GM21737 (cell line): ENCODE measurements at regions not wholly inside any gene's neighbourhood (a gene's known extent, or its start where the extent isn't known, plus 50 kb on each side); places are given as distances from the start of the nearest gene placed in this dataset.
"Not testable (repeated sequence)": the region's sequence is repeated elsewhere in the genome, so short reads cannot be mapped to it uniquely, and the experiment has no call there.

Experiments
- ATAC-seq: cut with Tn5 transposase; IDR thresholded peaks from one replicate; pipeline ENCODE4 v1.9.1; 2021; ENCODE audit warnings: mild to moderate bottlenecking, moderate library complexity; ENCODE audit not compliant: unreplicated experiment

- no peak for ATAC-seq
These were observed 517.8 kb downstream of the SLITRK5 start for GRCh38 chr13:88188986-88189385.

DNA sequence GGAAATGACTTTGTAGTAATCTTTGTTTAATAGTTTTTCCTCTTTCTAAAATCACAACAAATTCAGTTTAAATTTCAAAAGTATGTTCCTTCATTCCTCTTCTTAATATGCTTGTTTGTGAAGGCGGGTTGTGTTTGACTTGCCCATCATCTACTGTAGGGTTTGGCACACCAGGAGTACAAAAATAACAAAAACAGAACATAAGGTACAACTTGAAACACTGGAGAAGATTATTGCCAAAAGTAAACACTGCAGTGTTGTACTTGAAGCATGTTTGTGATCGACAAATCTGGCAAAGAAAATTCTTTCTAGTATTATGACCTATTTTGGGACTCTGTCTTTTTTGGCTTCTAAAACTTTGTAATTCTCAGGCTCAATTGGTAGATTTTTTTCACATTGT is 518.6 kb downstream of the SLITRK5 start:
- no peak for ATAC-seq

DNA sequence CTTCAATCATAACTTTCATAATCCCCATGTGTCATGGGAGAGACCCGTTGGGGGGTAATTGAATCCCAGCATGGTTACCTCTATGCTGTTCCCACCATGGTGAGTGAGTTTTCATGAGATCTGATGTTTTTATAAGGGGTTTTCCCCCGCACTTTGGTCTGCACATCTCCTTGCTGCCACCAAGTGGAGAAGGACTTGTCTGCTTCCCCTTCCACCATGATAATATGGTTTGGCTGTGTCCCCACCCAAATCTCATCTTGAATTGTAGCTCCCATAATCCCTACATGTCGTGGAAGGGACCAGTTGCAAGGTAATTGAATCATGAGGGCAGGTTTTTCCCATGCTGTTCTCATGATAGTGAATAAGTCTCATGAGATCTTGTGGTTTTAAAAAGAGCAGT is 524.9 kb downstream of the SLITRK5 start:
- no peak for ATAC-seq

GRCh38 chr13:88217372-88217771 is 546.2 kb downstream of the SLITRK5 start:
- ATAC-seq: no peak

GRCh38 chr13:88217883-88218282 is 546.7 kb downstream of the SLITRK5 start:
- no peak for ATAC-seq

DNA sequence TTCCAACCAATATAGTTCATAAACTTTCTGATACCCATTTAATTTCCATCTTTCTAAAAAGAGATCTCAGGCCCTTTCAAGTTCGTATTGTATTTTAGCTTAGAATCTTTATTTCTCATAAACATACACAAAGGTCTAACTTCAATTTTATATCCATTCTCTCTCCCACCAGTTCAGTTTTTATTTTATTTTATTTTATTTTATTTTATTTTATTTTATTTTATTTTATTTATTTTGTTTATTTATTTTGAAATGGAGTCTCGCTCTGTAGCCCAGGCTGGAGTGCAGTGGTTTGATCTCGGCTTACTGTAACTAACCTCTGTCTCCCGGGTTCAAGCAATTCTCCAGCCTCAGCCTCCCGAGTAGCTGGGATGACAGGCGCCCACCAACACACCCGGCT is 552.8 kb downstream of the SLITRK5 start:
- ATAC-seq: no peak

DNA sequence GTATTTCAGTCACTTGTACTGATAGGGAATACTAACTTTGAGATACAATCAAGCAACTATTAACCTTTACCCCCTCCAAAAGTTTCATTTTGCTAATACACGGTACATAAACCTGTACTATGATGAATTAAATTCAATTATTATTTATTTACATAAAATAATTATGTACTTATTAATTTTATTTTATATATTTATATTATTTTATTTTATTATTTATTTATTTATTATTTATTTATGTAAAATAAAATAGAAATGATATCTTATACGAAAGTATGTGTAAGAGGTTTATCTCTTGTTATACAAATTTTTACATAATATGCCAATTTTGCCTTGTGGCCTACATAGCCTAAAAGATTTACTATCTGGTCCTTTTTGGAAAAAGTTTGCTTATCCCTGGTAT is 564.3 kb downstream of the SLITRK5 start:
- ATAC-seq: no peak

GRCh38 chr13:88246239-88246638 is 575.1 kb downstream of the SLITRK5 start:
- ATAC-seq: no peak

GRCh38 chr13:88248393-88248792 is 577.2 kb downstream of the SLITRK5 start:
- ATAC-seq: no peak

DNA sequence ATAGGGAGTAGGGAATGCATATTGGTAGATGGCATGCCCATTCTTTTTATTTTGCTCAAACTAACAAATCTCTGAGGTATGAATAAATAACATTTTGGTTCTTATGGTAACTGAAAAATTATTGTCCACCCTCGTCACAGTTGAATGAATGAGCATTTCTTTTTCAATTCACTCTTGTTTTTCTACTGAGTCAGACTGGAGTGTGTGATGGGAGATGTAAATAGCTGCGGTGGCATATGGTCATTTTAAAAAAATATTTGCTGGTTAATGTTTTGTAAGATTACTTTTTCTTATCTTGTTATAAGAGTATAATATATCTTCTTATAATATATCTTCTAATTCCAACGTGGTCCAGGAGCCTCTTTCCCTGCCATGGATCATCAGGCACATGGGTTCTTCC is 586.5 kb downstream of the SLITRK5 start:
- no peak for ATAC-seq

DNA sequence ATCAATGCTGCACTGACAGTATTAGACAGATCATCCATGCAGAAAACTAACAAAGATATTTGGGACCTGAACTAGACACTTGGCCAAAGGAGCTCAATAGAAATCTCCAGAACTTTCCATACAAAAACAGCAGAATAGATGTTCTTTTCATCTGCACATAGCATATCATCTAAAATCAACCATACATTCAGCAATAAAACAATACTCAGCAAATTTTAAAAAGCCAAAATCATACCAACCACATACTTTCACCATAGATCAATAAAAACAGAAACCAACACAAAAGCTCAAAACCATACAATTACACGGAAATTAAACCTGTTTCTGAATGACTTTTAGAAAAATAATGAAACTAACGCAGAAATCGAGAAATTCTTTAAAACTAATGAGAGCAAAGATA is 592.6 kb downstream of the SLITRK5 start:
- no peak for ATAC-seq

GRCh38 chr13:88281841-88282240 is 610.7 kb downstream of the SLITRK5 start:
- ATAC-seq: no peak

DNA sequence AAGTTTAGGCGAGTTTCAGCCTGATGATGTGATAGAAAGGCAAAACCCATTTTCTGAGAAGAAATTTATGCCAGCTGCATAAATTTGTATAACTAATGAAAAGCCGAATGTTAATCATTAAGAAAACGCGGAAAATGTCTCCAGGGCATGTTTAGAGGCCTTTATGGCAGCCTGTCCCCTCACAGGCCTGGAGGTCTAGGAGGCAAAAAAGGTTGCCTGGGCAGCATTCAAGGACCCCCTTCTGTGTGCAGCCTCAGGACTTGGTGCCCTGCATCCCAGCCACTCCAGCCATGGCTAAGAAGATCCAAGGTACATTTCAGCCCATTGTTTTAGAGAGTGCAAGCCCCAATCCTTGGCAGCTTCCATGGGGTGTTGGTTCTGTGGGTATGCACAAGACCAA is 614.2 kb downstream of the SLITRK5 start:
- ATAC-seq: no peak

DNA sequence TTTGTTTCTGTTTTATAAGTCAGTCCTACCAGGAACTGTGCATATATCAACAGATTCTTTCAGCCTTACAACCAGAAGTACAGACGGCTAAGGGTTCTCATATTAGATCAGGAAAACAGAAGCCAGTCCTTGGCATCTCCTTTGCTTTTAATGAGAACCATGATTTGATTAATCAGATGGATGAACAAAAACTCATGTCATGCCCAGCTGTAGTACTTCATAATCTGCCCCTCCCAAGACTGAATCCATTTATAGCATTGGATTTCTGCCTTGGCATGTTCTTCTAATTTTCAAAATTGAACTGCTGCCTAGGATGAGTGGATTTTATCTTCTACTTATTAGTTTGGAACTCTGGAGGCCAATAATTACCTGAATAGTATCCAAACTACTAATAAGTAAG is 617.2 kb downstream of the SLITRK5 start:
- ATAC-seq: no peak

- ATAC-seq: not testable (repeated sequence)
These were observed 620.6 kb downstream of the SLITRK5 start for GRCh38 chr13:88291731-88292130.

GRCh38 chr13:88294368-88294767 is 623.2 kb downstream of the SLITRK5 start:
- no peak for ATAC-seq

DNA sequence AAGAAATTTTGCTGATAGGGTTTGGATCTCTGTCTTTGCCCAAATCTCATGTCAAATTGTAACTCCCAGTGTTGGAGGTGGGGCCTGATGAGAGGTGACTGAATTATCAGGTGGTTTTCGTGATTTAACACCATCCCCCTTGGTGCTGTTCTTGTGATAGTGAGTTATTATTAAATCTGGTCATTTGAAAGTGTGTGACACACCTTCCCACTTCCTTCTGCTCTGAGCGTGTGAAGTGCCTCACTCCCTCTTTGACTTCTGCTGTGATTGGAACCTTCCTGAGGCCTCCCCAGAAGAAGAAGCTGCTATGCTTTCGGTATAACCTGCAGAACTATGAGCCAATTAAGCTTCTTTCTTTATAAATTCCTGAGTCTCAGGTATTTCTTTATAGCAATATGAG is 632.0 kb downstream of the SLITRK5 start:
- ATAC-seq: no peak

DNA sequence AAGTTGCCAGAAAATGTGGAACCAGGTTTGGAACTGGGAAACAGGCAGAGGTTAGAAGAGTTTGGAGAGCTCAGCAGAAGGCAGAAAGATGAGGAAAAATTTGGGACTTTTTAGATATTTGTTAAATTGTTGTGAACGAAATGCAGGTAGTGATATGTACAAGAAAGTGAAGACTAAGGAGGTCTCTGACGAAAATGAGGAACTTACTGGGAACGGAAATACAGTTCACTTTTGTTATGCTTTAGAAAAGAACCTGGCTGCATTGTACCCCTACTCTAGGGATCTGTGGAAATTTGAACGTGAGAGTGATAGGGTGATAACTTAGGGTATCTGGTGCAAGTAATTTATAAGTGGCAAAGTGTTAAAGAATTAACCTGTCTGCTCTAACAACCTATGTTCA is 632.4 kb downstream of the SLITRK5 start:
- no peak for ATAC-seq

- ATAC-seq: no peak
These were observed 643.3 kb downstream of the SLITRK5 start for GRCh38 chr13:88314496-88314895.

DNA sequence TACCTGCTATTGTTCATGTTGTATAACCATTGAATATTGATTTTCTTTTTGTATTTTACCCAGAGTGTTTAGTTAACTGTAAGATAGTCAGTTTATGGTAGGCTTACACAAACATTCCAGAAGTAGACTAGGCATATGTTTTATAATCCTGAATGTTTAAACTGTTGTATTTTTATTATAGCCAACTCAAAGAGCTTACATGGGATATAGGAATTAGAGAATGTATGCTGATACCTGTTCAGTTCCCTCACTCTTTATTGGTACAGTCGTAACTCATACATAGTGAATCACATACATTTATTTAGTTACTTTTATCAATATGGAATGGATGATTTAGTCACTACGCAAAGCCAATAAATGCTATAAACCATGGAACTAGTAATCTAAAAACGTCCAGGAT is 657.9 kb downstream of the SLITRK5 start:
- ATAC-seq: no peak

DNA sequence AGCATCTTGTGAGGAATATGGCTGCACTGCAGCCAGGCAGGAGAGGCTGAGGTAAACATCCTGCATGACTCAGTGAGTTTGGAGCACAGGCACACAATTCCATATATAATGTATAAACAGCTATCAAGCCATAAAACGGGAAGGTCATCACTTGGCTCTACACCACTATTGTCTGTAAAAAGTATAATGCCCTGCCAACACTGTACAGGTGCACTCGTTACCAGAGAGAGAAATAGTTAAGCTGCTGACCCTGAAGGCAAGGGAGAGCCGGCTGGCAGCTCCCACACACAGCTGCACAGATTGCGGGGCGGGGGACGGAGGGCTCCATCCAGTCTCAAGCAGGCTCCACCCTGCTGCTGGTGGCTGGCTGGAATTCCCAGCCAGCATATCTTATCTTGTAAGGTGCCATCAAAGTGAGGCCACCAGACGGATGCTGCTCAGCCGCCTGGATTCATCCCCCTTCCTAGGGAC is 668.1 kb downstream of the SLITRK5 start:
- ATAC-seq: no peak

- ATAC-seq: no peak
These were observed 674.1 kb downstream of the SLITRK5 start for GRCh38 chr13:88345171-88345847.

DNA sequence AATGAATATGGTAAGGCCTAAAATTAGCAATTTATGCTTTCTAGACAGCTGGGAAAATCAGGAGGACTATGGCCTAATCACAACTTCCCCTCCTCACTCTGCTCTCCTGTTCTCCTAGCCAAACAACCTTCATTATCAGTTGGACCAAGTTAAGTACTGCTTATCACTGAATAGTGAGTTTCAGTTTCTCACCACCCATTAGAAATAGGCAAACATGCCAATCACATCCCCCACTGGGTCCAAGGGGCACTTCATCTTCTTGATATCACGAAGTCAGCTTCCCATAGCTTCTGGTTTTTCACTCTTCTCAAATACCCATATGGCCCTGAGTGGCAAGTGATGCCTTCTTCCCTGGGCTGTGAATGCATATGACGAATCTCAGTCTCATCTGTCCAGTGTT is 689.6 kb downstream of the SLITRK5 start:
- ATAC-seq: no peak
